ENCODE measurements at regions not wholly inside any gene's neighbourhood (a gene's known extent, or its start where the extent isn't known, plus 50 kb on each side); places are given as distances from the start of the nearest gene placed in this dataset.
A peak's percentile ranks its signal among the peaks of the same experiment; 100 is the strongest.

GRCh38 chr14:76644855-76645518 is 116.3 kb upstream of the VASH1 start:
- CTCF ChIA-PET: interaction anchor here (0.7 to 10.9 kb wide), 39 partner anchors 9 to 936 kb away, joined by 3 to 111 read pairs (median 4); no protein-coding TSS in a partner anchor
- peak; percentile 63 for TF ChIP-seq CTCF (IDR thresholded peaks at IDR 0.05)
- peak; percentile 74 for TF ChIP-seq SMC3 (IDR thresholded peaks at IDR 0.05; ENCODE audit: low read depth, low read length)
- TF ChIP-seq RAD21 (IDR thresholded peaks at IDR 0.05; ENCODE audit: low read length): peak; percentile 92
- TF ChIP-seq MAX (IDR thresholded peaks at IDR 0.05; ENCODE audit: low read depth): no peak
- H3K36me3 ChIP-seq (replicated peaks in 1 of 2; ENCODE audit: control insufficient read depth in 1 of 2, insufficient read depth in 2 of 2, low read length in 1 of 2): no peaks in the 10 kb centered on the region

DNA sequence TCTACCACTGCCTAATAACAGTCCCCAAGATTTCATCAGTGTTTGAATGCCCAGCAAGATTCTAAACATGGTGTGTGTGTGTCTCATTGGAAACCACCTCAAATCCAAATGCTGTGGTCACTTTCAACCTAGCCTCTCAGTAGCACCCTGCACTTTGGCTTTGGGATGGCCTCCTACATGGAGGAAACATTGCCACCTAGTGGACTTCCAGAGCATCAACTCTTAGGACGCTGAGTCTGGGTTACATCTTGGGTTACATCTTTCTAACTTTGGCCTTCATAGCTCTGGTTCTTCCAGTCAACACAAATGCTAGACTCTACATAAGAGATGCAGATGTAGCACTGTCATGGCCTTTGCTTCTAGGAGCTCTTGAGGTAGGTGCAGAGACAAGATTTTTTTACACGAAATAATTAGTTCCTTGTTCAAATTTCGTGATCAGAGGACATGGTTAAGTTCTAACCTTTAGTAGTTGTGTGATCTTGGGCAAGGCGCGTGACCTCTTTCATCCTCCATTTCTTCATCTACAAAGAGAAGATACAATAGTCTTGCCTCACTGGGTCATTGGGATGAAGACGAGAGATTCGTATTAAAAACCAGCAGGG is 113.5 kb upstream of the VASH1 start:
- Histone ChIP-seq H3K27me3 (ENCODE audit: insufficient read depth) (no peaks in the 10 kb centered on the region), H3K4me3 (ENCODE audit: low read depth in 2 of 2, low read length in 1 of 2) (no peak overlapping the region), H3K9me3 (no peaks in the 10 kb centered on the region), H4K20me1 (ENCODE audit: insufficient read depth) (no peaks in the 10 kb centered on the region), H2AFZ (ENCODE audit: low read depth) (no peak overlapping the region), H3K27ac (ENCODE audit: low read depth in 2 of 2, low read length in 1 of 2) (no peak overlapping the region), H3K9me2 (no peaks in the 10 kb centered on the region), H3K4me1 (ENCODE audit: control insufficient read depth in 1 of 2, insufficient read depth in 2 of 2, low read depth in 1 of 2, low read length in 1 of 2) (peaks cover 0 to 9% of the 10 kb centered on the region in 2 experiments; a peak in 1 of 4 replicates), H3F3A (replicated peaks; ENCODE audit: insufficient read depth) (no peaks in the 10 kb centered on the region), H3K79me2 (ENCODE audit: insufficient read depth) (no peaks in the 10 kb centered on the region), H3K36me3 (replicated peaks in 1 of 2; ENCODE audit: control insufficient read depth in 1 of 2, insufficient read depth in 2 of 2, low read length in 1 of 2) (no peaks in the 10 kb centered on the region), H3K4me2 (no peak overlapping the region), H3K9ac (no peak overlapping the region)
- WGBS (ENCODE audit: low lambda C conversion rate): 71% methylated on average over 6 of the region's 7 CpGs
- peak; percentile 62 for DNase-seq
- no peak for TF ChIP-seq YY1 (IDR thresholded peaks at IDR 0.05; ENCODE audit: low read depth)
- no peak for TF ChIP-seq GATA2 (CRISPR knock-in tag; IDR thresholded peaks at IDR 0.05)
- TF ChIP-seq TAF1 (IDR thresholded peaks at IDR 0.05; ENCODE audit: borderline replicate concordance, low read depth, low read length): no peak
- TF ChIP-seq NFIC (IDR thresholded peaks at IDR 0.05; ENCODE audit: borderline replicate concordance): no peak
- TF ChIP-seq CTCF (IDR thresholded peaks at IDR 0.05): peak; percentile 83
- TF ChIP-seq RAD21 (IDR thresholded peaks at IDR 0.05; ENCODE audit: low read length): peak; percentile 78
- peak; percentile 42; the same call in 1 of the 2 replicates for TF ChIP-seq SMC3 (IDR thresholded peaks at IDR 0.05; ENCODE audit: low read depth, low read length)
- ChIA-PET POLR2A (no interaction called here), CTCF (interaction anchor here (0.6 to 10.9 kb wide), 55 partner anchors 9 to 939 kb away, joined by 3 to 111 read pairs (median 4); no protein-coding TSS in a partner anchor)

More at GRCh38 chr14:76644855-76645518, 116.3 kb upstream of the VASH1 start:
- Histone ChIP-seq H3K27me3 (ENCODE audit: insufficient read depth) (no peaks in the 10 kb centered on the region), H2AFZ (ENCODE audit: low read depth) (no peak overlapping the region), H3K4me1 (ENCODE audit: control insufficient read depth in 1 of 2, insufficient read depth in 2 of 2, low read depth in 1 of 2, low read length in 1 of 2) (peaks cover 0 to 5% of the 10 kb centered on the region in 2 experiments; a peak in 1 of 4 replicates), H3K9me3 (no peaks in the 10 kb centered on the region), H3K9ac (no peak overlapping the region), H3K79me2 (ENCODE audit: insufficient read depth) (no peaks in the 10 kb centered on the region), H4K20me1 (ENCODE audit: insufficient read depth) (no peaks in the 10 kb centered on the region), H3K9me2 (no peaks in the 10 kb centered on the region), H3F3A (replicated peaks; ENCODE audit: insufficient read depth) (no peaks in the 10 kb centered on the region), H3K4me2 (no peak overlapping the region), H3K27ac (ENCODE audit: low read depth in 2 of 2, low read length in 1 of 2) (no peak overlapping the region), H3K4me3 (ENCODE audit: low read depth in 2 of 2, low read length in 1 of 2) (peak overlapping the region in 1 of 2 experiments; percentile 32; a peak in 1 of 4 replicates)
- WGBS (ENCODE audit: low lambda C conversion rate): 7% methylated on average over 9 of the region's 13 CpGs
- peak; percentile 74 for DNase-seq
- POLR2A ChIA-PET: no interaction called here
